Inflammatory macrophage treated with lipopolysaccharide for 1 hour (primary cell): ENCODE measurements at regions not wholly inside any gene's neighbourhood (a gene's known extent, or its start where the extent isn't known, plus 50 kb on each side); places are given as distances from the start of the nearest gene placed in this dataset.

ENCODE experiments used
- DNase-seq, 2 donors: peaks; one replicate each; pipeline ENCODE4 v3.0.0-alpha.2; 2020 to 2022

GRCh38 chr2:240300261-240300821, 135.1 kb upstream of the GPC1 start:
- DNase-seq = no peak

GRCh38 chr2:240300840-240301239, 134.6 kb upstream of the GPC1 start:
- no peak for DNase-seq

GRCh38 chr2:240301256-240301795, 134.1 kb upstream of the GPC1 start:
- DNase-seq = no peak

GRCh38 chr2:240302041-240302440, 133.4 kb upstream of the GPC1 start:
- DNase-seq = no peak

- DNase-seq = no peak
Measured at GRCh38 chr2:240302933-240303595, 132.4 kb upstream of the GPC1 start.

- DNase-seq = no peak
Measured at GRCh38 chr2:240303896-240304745, 131.3 kb upstream of the GPC1 start.

GRCh38 chr2:240304746-240305161, 130.7 kb upstream of the GPC1 start:
- no peak for DNase-seq

- DNase-seq = no peak
Measured at GRCh38 chr2:240305369-240305962, 130.0 kb upstream of the GPC1 start.

- DNase-seq = no peak
Measured at GRCh38 chr2:240306185-240306584, 129.3 kb upstream of the GPC1 start.

GRCh38 chr2:240308111-240308651, 127.3 kb upstream of the GPC1 start:
- no peak for DNase-seq

- no peak for DNase-seq
Measured at GRCh38 chr2:240309214-240309613, 126.2 kb upstream of the GPC1 start.

- DNase-seq = no peak
Measured at GRCh38 chr2:240310201-240310600, 125.3 kb upstream of the GPC1 start.

- DNase-seq = no peak
Measured at GRCh38 chr2:240310645-240311044, 124.8 kb upstream of the GPC1 start.

- DNase-seq = no peak
Measured at GRCh38 chr2:240311821-240312220, 123.6 kb upstream of the GPC1 start.

- no peak for DNase-seq
Measured at GRCh38 chr2:240319221-240319854, 116.1 kb upstream of the GPC1 start.

GRCh38 chr2:240319855-240320203, 115.6 kb upstream of the GPC1 start:
- DNase-seq = no peak

GRCh38 chr2:240320204-240320993, 115.1 kb upstream of the GPC1 start:
- DNase-seq = no peak

GRCh38 chr2:240322231-240322955, 113.1 kb upstream of the GPC1 start:
- DNase-seq = no peak

- no peak for DNase-seq
Measured at GRCh38 chr2:240322991-240323390, 112.5 kb upstream of the GPC1 start.

GRCh38 chr2:240323601-240324291, 111.7 kb upstream of the GPC1 start:
- DNase-seq = no peak
